ENCODE measurements at regions not wholly inside any gene's neighbourhood (a gene's known extent, or its start where the extent isn't known, plus 50 kb on each side); places are given as distances from the start of the nearest gene placed in this dataset.

DNA sequence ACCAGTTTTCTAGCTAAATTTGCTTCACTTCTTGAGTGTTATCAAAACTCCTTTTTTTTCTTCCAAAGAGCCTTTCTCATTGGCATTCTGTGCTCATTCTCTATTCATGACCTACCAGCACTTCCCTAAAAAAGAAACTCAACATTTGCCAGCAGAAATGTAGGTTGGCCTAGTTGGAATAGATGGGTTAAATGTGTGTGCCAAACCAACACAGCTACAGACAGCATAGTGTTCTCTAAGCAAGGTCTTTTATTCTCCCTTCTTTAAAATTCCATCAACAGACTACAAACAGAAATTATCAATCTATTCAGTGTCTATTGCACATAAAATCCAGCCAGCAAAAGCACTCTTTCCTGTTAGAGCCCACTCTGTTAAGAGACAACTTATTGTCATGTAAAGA lies 255.8 kb upstream of the PUM3 start:
- ChIA-PET CTCF (no interaction called here), POLR2A (ENCODE audit: low non-redundant PET) (no interaction called here)
- no peak for DNase-seq (ENCODE audit: low spot score)
- TF ChIP-seq, protein P1, sequence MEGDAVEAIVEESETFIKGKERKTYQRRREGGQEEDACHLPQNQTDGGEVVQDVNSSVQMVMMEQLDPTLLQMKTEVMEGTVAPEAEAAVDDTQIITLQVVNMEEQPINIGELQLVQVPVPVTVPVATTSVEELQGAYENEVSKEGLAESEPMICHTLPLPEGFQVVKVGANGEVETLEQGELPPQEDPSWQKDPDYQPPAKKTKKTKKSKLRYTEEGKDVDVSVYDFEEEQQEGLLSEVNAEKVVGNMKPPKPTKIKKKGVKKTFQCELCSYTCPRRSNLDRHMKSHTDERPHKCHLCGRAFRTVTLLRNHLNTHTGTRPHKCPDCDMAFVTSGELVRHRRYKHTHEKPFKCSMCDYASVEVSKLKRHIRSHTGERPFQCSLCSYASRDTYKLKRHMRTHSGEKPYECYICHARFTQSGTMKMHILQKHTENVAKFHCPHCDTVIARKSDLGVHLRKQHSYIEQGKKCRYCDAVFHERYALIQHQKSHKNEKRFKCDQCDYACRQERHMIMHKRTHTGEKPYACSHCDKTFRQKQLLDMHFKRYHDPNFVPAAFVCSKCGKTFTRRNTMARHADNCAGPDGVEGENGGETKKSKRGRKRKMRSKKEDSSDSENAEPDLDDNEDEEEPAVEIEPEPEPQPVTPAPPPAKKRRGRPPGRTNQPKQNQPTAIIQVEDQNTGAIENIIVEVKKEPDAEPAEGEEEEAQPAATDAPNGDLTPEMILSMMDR (conservative IDR thresholded peaks at IDR 0.05; ENCODE audit: low read depth): no peak
- H3K27ac ChIP-seq: no peak overlapping the region

- TF ChIP-seq, protein P1 (conservative IDR thresholded peaks at IDR 0.05; ENCODE audit: low read depth): no peak
- H3K27ac ChIP-seq: no peak overlapping the region
- ChIA-PET POLR2A (ENCODE audit: low non-redundant PET) (no interaction called here), CTCF (no interaction called here)
- no peak for DNase-seq (ENCODE audit: low spot score)
Measured at GRCh38 chr9:3088219-3088618, 244.3 kb upstream of the PUM3 start.

DNA sequence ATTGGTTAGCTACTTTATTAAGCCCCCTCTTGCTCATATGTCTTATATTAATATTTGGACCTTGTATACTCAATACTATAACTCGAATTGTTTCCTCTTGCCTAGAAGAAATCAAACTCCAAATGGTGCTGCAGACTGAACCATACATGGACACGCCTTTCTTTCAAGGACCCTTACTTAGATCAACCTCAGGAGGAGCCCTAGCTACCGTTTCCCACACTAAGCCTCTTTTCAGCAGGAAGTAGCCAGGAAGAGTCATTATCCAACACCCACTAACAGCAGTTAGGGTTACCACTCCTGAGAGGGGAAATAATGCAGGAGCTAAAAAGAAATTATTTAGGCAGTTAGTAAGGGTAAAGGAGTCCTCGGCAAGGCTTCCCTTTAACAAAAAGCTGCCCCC lies 243.8 kb upstream of the PUM3 start:
- DNase-seq (ENCODE audit: low spot score): no peak
- CTCF ChIA-PET: interaction anchor here (0.7 kb wide), 1 partner anchor 264 kb away, joined by 3 read pairs; no protein-coding TSS in a partner anchor
- TF ChIP-seq, protein P1 (conservative IDR thresholded peaks at IDR 0.05; ENCODE audit: low read depth): no peak
- POLR2A ChIA-PET (ENCODE audit: low non-redundant PET): no interaction called here
- H3K27ac ChIP-seq: no peak overlapping the region

- no peak for DNase-seq (ENCODE audit: low spot score)
- no peak overlapping the region for H3K27ac ChIP-seq
- ChIA-PET POLR2A (ENCODE audit: low non-redundant PET) (no interaction called here), CTCF (no interaction called here)
- TF ChIP-seq, protein P1 (conservative IDR thresholded peaks at IDR 0.05; ENCODE audit: low read depth): no peak
Measured at GRCh38 chr9:3080951-3081350, 237.1 kb upstream of the PUM3 start.

GRCh38 chr9:3074247-3074646 lies 230.4 kb upstream of the PUM3 start:
- POLR2A ChIA-PET (ENCODE audit: low non-redundant PET): no interaction called here
- TF ChIP-seq, protein P1 (conservative IDR thresholded peaks at IDR 0.05; ENCODE audit: low read depth): no peak
- DNase-seq (ENCODE audit: low spot score): no peak
- H3K27ac ChIP-seq: no peak overlapping the region
- CTCF ChIA-PET: interaction anchor here (0.6 kb wide), 1 partner anchor 55 kb away, joined by 4 read pairs; no protein-coding TSS in a partner anchor

DNA sequence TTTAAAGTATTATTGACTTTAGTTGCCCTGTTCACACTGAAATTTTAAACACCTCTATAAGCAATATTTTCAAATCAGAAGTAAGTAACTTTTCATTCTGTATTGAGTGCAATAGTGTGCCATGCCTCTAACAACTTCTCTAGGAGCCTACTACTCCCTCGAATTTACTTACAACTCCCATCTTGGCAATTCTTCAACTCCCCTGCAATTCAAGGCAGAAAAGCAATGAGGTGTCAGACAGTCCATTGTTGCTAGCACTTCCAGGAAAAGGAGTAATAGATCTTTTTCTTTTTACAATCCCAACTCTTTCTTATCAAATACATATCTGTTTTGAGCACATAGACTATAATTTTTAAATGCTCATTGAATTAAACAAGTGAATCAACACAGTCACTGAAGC lies 222.7 kb upstream of the PUM3 start:
- ChIA-PET POLR2A (ENCODE audit: low non-redundant PET) (no interaction called here), CTCF (no interaction called here)
- TF ChIP-seq, protein P1 (conservative IDR thresholded peaks at IDR 0.05; ENCODE audit: low read depth): no peak
- DNase-seq (ENCODE audit: low spot score): no peak
- no peak overlapping the region for H3K27ac ChIP-seq
